Superior temporal gyrus (tissue), 1 donor: ENCODE measurements at regions not wholly inside any gene's neighbourhood (a gene's known extent, or its start where the extent isn't known, plus 50 kb on each side); places are given as distances from the start of the nearest gene placed in this dataset.
"Not testable (repeated sequence)": the region's sequence is repeated elsewhere in the genome, so short reads cannot be mapped to it uniquely, and the experiment has no call there.

Source experiments
- DNase-seq: peaks from one replicate; pipeline ENCODE4 v3.0.0-alpha.2; 2016; ENCODE audit errors: extremely low spot score

DNA sequence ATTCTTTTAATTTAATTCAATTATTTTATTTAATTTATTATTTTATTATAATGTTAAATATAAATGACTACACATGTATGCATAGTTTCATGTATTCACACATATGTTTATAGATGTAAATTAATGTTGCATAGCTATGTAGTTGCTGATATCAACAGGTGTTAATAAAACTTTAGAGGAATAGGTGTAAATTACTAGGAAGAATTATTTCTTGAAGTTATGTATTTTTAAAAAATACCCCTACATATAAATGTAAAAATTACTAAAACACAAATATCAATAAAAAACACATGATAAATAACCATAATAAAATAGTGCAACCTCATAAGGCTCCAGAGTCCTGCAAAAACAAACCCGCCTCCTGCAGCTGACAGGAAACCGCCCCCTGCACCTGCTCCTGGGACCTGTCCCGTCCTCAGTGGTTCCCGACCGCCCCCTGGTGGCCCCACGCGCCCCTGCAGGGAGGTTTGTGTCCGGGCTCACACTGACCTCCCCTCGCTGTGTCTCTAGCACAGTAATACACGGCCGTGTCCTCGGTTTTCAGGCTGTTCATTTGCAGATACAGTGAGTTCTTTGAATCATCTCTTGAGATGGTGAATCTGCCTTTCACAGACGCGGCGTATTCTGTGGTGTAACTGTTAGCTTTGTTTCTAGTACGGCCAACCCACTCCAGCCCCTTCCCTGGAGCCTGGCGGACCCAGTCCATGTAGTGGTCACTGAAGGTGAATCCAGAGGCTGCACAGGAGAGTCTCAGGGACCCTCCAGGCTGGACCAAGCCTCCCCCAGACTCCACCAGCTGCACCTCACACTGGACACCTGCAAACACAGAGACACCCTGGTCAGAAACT, 1264.0 kb downstream of the TMEM121 start:
- DNase-seq: no peak

DNA sequence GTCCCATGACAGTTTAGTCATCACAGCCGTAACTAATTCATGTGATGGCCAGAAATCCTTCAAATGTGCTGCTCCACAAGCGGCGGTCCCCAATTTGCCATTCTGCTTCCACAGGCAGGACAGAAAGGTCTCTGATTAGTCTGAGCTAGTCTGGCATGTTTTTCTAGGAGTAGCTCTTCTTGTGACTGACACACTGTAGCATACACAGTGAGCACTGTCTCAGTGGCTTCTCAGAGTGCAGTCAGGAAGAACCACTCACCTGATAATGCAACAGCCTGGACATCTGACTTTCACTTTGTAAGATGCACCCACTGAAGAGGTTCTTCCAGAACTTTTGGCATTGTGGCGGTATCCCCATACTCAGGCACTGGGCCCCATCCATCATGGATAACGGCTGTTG, 1266.2 kb downstream of the TMEM121 start:
- DNase-seq: no peak

- not testable (repeated sequence) for DNase-seq
Observed at GRCh38 chr14:106798166-106798565, 1271.8 kb downstream of the TMEM121 start.

- DNase-seq: no peak
Observed at GRCh38 chr14:106802413-106803364, 1276.3 kb downstream of the TMEM121 start.

DNA sequence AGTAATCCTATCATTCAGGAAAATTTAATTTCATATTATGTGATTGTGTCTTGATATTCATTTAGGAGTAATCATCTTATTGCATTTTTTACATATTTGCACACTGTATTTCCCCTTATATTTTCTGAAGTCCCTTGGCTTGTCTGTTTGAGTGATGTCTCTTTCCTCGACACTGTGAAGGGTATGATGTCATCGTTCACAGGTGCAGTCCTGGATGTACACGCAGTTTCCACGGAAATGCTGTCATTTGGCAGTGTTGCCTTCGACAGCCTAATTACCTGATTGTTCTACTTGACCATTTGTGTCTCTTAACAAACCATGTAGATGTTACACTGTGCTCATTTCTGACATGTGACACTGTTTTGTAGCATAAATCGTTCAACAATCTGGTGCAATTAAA, 1277.0 kb downstream of the TMEM121 start:
- DNase-seq: no peak

DNA sequence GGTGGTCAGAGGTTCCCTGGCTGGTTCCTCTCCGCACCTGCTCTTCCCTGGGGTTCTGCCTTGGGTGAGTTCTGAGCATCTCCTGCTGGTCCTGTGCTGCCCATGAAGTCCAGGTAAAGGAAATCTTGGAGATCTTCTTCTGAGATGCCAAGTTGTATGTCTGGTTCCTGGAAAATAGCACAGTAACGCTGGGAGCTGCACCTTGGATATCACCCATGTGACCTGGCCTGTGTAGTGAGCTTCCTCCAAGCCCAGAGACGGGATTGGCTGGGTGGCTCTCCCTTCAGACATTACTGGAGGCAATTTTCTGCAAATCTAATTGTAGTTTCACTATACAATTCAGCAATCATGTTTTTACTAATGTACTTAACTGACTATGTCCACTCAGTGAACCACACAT, 1281.1 kb downstream of the TMEM121 start:
- DNase-seq: no peak

GRCh38 chr14:106808458-106808857, 1282.1 kb downstream of the TMEM121 start:
- DNase-seq: no peak

GRCh38 chr14:106808907-106809306, 1282.5 kb downstream of the TMEM121 start:
- no peak for DNase-seq

DNA sequence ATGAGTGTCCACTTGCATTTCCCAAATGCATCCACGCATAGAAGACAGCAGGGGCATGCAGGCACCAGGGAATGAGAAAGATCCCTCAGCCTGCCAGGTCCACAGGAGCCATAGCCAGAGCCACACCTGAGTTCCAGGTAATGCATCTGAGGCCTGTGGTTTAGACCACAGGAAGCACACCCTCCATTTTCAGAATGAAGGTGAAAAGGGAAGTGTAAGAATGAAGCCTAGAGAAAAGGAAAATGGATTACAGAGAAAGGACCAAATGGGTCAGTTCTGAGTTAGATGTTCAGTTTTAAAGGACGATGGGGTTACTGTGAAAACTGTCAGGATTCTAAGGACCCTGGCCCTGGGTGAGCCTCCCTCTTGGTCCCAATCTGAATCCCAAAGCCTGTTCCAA, 1283.2 kb downstream of the TMEM121 start:
- no peak for DNase-seq

DNA sequence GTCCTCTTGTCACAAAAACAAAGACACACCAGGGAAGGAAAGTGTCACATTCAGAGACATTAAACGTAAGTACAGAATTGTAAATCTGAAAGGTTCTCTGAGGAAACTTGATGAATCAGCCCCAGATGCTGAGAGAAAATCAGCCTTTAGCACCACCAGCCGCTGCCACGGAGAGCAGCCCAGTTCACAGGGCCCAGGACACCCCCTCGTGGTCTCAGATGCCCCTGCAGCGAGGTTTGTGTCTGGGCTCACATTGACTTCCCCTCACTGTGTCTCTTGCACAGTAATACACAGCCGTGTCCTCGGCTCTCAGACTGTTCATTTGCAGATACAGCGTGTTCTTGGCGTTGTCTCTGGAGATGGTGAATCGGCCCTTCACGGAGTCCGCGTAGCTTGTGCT, 1283.8 kb downstream of the TMEM121 start:
- not testable (repeated sequence) for DNase-seq

DNA sequence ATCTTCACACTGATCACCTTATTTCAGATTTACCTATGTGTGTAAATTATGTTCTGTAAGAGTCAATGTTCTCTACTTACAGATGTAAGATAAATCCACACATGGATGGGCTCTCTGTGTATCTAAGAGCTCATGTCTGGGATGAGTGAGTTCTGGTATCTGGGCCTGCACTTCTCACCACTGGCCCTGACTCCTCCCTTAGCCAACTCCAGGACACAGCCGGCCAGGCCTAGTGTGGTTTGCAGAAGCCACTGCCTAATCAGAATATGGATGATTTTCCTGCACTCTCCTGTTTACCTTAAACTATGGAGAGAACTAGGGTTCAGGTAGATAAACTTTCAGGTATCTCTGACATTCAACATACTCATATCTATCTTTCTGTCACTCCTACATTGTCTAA, 1284.8 kb downstream of the TMEM121 start:
- no peak for DNase-seq

DNA sequence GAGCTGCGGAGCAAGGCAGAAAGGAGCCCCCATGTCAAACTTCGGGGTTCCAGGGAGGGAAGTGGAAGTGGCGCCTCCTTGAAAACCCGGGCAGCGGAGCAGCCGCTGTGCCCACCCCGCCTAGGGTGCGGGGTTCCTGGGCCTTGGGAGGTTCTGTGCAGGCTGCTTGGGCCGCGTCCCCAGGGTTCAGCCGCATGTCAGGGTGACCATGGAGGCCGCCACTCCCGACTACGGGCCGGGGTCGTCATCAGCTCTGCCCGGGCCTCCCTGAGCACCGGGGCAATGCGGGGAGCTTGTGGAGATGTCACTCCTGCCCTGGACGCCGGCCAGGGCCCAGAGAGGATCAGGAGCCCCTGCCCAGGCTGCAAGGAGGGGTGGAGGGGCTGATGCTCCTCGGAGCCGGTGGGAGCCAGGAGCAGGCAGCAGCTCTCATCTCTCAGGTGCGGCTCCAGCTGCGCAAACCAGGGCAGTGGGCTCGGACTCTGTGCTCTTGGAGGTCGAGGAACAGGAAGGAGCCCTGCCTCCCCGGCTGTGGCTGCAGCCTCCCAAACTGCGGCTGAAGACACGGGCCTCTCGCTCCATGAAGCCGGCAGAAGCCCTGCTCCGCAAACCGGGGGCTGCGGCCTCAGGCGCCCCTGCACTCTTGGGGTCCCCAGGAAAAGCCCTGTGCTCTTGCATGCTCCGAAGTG, 1286.5 kb downstream of the TMEM121 start:
- DNase-seq: no peak

DNA sequence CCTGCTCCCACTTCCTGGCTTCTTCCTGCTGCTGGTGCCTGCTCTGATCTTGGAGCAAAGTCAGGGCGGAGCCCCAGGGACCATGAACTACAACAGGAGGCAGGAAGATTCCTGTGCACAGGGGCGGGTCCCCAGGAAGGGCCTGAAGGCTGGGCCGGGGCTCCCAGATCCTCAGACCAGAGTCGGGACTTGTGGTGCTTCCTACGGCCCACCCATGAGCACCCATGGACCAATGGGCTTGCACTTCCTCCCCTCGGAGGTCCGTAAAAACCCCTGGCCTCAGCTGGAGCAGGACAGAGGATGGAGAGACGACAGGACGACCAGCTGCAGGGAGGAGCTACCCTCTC, 1287.1 kb downstream of the TMEM121 start:
- DNase-seq: no peak

DNA sequence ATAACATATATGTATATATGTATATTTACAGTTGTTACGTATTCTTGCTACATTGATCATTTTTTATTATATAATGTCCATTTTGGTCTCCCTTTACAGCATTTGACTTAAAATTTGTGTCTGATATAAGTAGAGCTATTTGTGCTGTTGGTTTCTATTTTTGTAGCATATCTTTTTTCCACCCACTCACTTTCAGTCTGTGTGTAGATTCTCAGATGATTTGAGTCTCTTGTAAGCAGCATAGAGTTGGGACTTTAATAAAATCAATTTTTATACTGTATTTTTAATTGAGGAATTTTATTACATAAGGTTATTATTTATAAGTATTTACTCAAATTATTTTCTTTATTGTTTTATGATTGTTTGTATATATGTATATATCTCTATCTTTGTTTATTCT, 1293.7 kb downstream of the TMEM121 start:
- DNase-seq: no peak

DNA sequence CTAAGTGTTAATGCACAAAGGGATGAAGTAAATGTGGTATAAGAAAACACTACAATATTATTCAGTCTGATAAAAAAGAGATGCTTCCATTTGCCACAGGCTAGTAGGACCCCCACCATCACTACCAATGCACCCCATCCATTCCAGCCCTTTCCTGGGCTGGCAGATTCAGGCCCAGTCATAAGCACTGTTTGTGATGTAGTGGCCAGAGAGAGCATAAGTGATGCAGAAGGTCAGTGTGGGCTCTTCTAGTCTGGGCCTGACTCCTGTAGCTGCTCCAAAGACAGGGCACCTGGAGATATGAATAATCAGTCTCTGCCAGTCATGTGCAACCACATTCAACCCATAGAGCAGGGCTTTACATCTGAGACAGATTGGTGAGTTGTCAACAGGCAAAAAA, 1294.7 kb downstream of the TMEM121 start:
- DNase-seq: no peak

- DNase-seq: no peak
Observed at GRCh38 chr14:106822905-106823304, 1296.5 kb downstream of the TMEM121 start.

GRCh38 chr14:106823552-106823951, 1297.2 kb downstream of the TMEM121 start:
- DNase-seq: no peak

- no peak for DNase-seq
Observed at GRCh38 chr14:106826833-106827369, 1300.5 kb downstream of the TMEM121 start.

GRCh38 chr14:106831322-106831720, 1304.9 kb downstream of the TMEM121 start:
- no peak for DNase-seq

- DNase-seq: no peak
Observed at GRCh38 chr14:106837870-106838269, 1311.5 kb downstream of the TMEM121 start.

GRCh38 chr14:106838991-106839769, 1312.8 kb downstream of the TMEM121 start:
- DNase-seq: no peak
